Hepatocyte (in vitro differentiated cells): ENCODE measurements at regions not wholly inside any gene's neighbourhood (a gene's known extent, or its start where the extent isn't known, plus 50 kb on each side); places are given as distances from the start of the nearest gene placed in this dataset.

Experiments
- DNase-seq: peaks from one replicate; pipeline ENCODE4 v3.0.0-alpha.2; 2016; ENCODE audit warnings: low spot score
- H2AFZ ChIP-seq: fragments of 200-600 bp; sonication (generic); 2 replicates; pipeline ENCODE4 v1.6.0; 2016; ENCODE audit warnings: antibody characterized with exemption, mild to moderate bottlenecking
- H3K27ac ChIP-seq: fragments of 200-600 bp; sonication (generic); 2 replicates; pipeline ENCODE4 v1.5.1; 2016; ENCODE audit warnings: mild to moderate bottlenecking
- H3K27me3 ChIP-seq: fragments of 200-600 bp; sonication (generic); 2 replicates; pipeline ENCODE4 v1.6.1; 2016
- H3K36me3 ChIP-seq: fragments of 200-600 bp; sonication (generic); replicated peaks from 2 replicates; pipeline ENCODE4 v1.5.1; 2016; ENCODE audit warnings: low read depth; ENCODE audit not compliant: insufficient read depth
- H3K4me1 ChIP-seq: fragments of 200-600 bp; sonication (generic); 2 replicates; pipeline ENCODE4 v1.5.1; 2016; ENCODE audit warnings: mild to moderate bottlenecking, moderate library complexity; ENCODE audit not compliant: insufficient read depth
- H3K4me2 ChIP-seq: fragments of 200-600 bp; sonication (generic); 2 replicates; pipeline ENCODE4 v1.6.0; 2016
- H3K4me3 ChIP-seq: fragments of 200-600 bp; sonication (generic); 2 replicates; pipeline ENCODE4 v1.5.1; 2016; ENCODE audit warnings: mild to moderate bottlenecking
- H3K79me2 ChIP-seq: fragments of 200-600 bp; sonication (generic); 2 replicates; pipeline ENCODE4 v1.6.0; 2017; ENCODE audit warnings: mild to moderate bottlenecking
- H3K9me2 ChIP-seq: fragments of 200-600 bp; sonication (generic); replicated peaks from 2 replicates; pipeline ENCODE4 v1.6.0; 2017; ENCODE audit warnings: mild to moderate bottlenecking; ENCODE audit not compliant: insufficient read depth
- H3K9me3 ChIP-seq: fragments of 200-600 bp; sonication (generic); 2 replicates; pipeline ENCODE4 v1.5.1; 2016; ENCODE audit warnings: low read depth, mild to moderate bottlenecking
- H4K20me1 ChIP-seq: fragments of 200-600 bp; sonication (generic); 2 replicates; pipeline ENCODE4 v1.6.0; 2016; ENCODE audit warnings: mild to moderate bottlenecking; ENCODE audit not compliant: insufficient read depth, poor library complexity, severe bottlenecking
- EZH2 ChIP-seq: fragments of 200-600 bp; sonication (generic); IDR thresholded peaks from 2 replicates; pipeline ENCODE4 v1.6.1; 2016; ENCODE audit warnings: antibody characterized with exemption, mild to moderate bottlenecking, borderline replicate concordance
- EZH2phosphoT487 ChIP-seq: fragments of 200-600 bp; sonication (generic); IDR thresholded peaks from one replicate; pipeline ENCODE4 v1.6.1; 2018; ENCODE audit warnings: antibody characterized with exemption, mild to moderate bottlenecking, low read depth, moderate library complexity; ENCODE audit not compliant: unreplicated experiment, severe bottlenecking
- WGBS: methylation state at CpG from one replicate; pipeline ENCODE4 v1.1.6; 2016; ENCODE audit warnings: low lambda C conversion rate; ENCODE audit errors: missing lambda C conversion rate; 5-methylcytosine and 5-hydroxymethylcytosine counted together
- TF ChIP-seq, protein P1 (sequence below): fragments of 200-600 bp; sonication (generic); IDR thresholded peaks from 2 replicates; pipeline ENCODE4 v1.5.1; 2016; ENCODE audit warnings: antibody characterized with exemption, mild to moderate bottlenecking; ENCODE audit not compliant: poor library complexity

GRCh38 chr11:119572481-119573424, 149.8 kb upstream of the THY1 start:
- Histone ChIP-seq H3K27ac (no peak overlapping the region), H3K4me2 (no peak overlapping the region), H2AFZ (no peak overlapping the region), H3K79me2 (no peaks in the 10 kb centered on the region), H3K4me1 (peaks cover 4% of the 10 kb centered on the region), H3K4me3 (no peak overlapping the region), H3K36me3 (no peaks in the 10 kb centered on the region), H4K20me1 (no peaks in the 10 kb centered on the region), H3K27me3 (no peaks in the 10 kb centered on the region), H3K9me3 (no peaks in the 10 kb centered on the region), H3K9me2 (no peaks in the 10 kb centered on the region)
- TF ChIP-seq, protein P1, sequence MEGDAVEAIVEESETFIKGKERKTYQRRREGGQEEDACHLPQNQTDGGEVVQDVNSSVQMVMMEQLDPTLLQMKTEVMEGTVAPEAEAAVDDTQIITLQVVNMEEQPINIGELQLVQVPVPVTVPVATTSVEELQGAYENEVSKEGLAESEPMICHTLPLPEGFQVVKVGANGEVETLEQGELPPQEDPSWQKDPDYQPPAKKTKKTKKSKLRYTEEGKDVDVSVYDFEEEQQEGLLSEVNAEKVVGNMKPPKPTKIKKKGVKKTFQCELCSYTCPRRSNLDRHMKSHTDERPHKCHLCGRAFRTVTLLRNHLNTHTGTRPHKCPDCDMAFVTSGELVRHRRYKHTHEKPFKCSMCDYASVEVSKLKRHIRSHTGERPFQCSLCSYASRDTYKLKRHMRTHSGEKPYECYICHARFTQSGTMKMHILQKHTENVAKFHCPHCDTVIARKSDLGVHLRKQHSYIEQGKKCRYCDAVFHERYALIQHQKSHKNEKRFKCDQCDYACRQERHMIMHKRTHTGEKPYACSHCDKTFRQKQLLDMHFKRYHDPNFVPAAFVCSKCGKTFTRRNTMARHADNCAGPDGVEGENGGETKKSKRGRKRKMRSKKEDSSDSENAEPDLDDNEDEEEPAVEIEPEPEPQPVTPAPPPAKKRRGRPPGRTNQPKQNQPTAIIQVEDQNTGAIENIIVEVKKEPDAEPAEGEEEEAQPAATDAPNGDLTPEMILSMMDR: peak; percentile 8
- TF ChIP-seq EZH2phosphoT487: no peak
- DNase-seq: peak; percentile 7
- 86% methylated on average over 13 of the region's 13 CpGs for WGBS

- no peak overlapping the region for H3K4me3 ChIP-seq
- no peak overlapping the region for H3K27ac ChIP-seq
- H3K9me3 ChIP-seq: no peaks in the 10 kb centered on the region
- TF ChIP-seq EZH2: no peak
- no peak for TF ChIP-seq EZH2phosphoT487
- TF ChIP-seq, protein P1: no peak
- WGBS: 71% methylated on average over 3 of the region's 3 CpGs
- no peak overlapping the region for H3K4me2 ChIP-seq
- no peak overlapping the region for H2AFZ ChIP-seq
- H3K9me2 ChIP-seq: no peaks in the 10 kb centered on the region
- no peaks in the 10 kb centered on the region for H3K79me2 ChIP-seq
- no peaks in the 10 kb centered on the region for H4K20me1 ChIP-seq
- no peaks in the 10 kb centered on the region for H3K36me3 ChIP-seq
- peaks cover 5% of the 10 kb centered on the region for H3K4me1 ChIP-seq
- H3K27me3 ChIP-seq: no peaks in the 10 kb centered on the region
- DNase-seq: no peak
Observed at GRCh38 chr11:119571311-119571710, 148.3 kb upstream of the THY1 start.

DNA sequence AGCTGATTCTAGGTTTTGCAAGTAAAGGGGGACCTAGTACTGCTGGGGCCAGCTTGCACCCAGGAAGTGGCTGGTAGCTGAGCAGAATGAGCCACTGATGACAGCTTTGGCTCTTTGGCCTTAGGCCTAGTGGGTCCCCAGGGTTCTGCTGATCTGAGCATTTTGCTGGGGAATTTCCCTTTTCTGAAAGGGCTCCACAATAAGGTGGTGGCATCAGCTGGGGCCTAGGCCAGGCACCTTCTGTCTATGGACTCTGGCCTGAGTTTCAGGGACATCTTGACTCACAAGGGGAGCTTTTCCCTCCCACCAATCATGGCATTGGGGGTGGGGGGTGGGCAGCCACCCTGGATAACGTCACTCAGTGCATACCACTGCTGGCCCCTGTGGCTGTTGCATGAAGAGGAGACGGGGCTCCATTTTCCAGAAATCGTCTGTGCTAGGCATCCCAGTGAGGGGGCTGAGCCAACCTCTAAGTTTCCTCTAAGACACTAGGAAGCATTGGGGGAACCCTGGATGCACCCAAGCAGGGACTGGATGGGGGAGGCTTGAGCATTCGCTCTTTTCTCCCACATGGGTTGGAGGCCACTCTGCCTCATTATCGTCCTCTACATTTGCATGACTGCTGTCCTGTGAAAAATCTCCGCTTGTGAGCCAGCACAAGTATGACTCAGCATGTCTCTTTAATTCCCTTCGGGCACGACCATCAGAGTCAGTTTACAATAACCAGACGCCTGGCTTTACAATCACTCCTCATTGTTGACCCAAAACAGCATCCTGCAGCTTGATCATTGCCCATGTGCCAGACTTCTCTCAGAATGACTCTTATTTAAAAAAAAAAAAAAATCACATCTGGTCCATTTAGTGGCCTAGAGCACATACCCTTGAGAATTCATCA, 145.0 kb upstream of the THY1 start:
- no peaks in the 10 kb centered on the region for H3K79me2 ChIP-seq
- H3K4me2 ChIP-seq: no peak overlapping the region
- no peaks in the 10 kb centered on the region for H3K9me3 ChIP-seq
- H2AFZ ChIP-seq: no peak overlapping the region
- H3K4me3 ChIP-seq: no peak overlapping the region
- no peaks in the 10 kb centered on the region for H4K20me1 ChIP-seq
- peaks cover 5% of the 10 kb centered on the region for H3K4me1 ChIP-seq
- 27% methylated on average over 9 of the region's 9 CpGs for WGBS
- DNase-seq: peak; percentile 67
- no peaks in the 10 kb centered on the region for H3K27me3 ChIP-seq
- H3K36me3 ChIP-seq: no peaks in the 10 kb centered on the region
- TF ChIP-seq, protein P1: no peak
- TF ChIP-seq EZH2phosphoT487 (no peak), EZH2 (no peak)
- H3K27ac ChIP-seq: no peak overlapping the region
- H3K9me2 ChIP-seq: no peaks in the 10 kb centered on the region
